ENCODE measurements at regions not wholly inside any gene's neighbourhood (a gene's known extent, or its start where the extent isn't known, plus 50 kb on each side); places are given as distances from the start of the nearest gene placed in this dataset.
"Not testable (repeated sequence)": the region's sequence is repeated elsewhere in the genome, so short reads cannot be mapped to it uniquely, and the experiment has no call there.

DNA sequence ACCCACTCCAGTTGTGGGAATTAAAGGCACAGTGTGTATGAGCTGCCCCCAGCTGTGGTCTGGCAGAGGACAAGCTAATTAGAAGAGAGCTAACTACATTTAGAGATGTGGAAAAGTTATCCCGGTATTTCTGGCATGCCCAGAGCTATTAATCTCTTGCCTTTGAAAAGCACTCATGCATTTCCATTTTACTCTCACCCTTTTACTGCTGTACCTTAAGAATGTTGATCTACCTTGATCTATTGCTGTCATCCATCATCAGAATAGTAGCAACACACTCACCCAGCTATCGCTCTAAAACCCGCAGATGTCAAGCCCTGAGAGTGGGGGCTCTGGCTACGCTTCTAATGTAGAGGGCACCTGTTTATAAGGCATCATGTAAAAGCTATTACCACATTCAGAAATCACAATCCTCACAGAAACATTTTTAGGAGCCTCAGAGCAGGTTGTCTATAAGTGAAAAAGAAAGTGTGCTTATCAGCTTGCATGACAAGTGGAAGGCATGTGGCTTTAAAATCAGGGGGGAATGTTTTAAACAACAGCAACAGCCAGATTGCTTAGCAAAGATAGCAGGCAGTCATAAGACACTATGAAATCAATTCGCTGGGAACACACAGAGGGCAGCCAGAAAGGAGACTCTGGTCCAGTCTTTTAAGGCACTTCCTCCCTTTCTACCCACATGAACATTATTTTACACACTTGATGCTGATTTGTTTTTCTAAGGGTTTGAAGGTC is 224.2 kb upstream of the IRS2 start:
- no peak for DNase-seq (ENCODE audit: low spot score)

DNA sequence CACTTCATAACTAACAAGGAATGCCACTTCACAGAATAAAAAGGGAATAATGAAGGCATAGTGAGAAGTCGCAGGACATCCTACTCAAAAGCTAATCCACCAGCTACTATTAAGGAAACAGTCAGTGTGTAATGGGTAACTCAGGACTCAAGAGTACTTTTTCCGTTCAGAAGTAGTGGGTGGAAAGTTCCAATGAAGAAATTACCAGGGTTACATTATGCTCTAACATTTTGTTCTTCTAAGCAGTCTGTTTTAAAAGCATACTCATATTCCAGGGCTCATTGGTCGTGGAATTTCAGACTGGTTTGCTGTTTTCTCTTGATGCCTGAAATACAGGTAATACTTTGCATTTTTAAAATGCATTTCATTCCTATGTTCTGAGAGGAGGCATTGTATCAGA is 222.4 kb upstream of the IRS2 start:
- no peak for DNase-seq (ENCODE audit: low spot score)

DNA sequence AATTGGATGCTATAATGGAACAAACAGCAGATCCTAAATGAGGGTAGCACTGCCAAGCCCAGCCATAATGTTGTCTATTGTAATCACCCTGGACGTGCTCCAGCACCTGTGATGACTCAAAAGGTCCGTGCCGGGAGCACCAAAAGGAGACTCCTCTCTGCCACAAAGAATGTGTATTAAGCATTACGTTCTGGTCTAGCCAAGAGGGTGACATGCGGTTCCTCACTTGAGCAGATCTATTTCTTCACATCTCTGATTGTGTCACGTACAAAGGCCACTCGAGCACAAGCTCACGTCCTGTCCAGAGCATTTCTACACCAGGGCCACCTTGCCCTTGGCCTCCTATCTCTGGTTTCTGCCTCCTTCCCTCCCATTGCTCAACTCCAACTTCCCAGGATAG is 219.9 kb upstream of the IRS2 start:
- peak; percentile 33 for DNase-seq (ENCODE audit: low spot score)

- no peak for DNase-seq (ENCODE audit: low spot score)
Observed at GRCh38 chr13:110005563-110005962, 219.2 kb upstream of the IRS2 start.

- no peak for DNase-seq (ENCODE audit: low spot score)
Observed at GRCh38 chr13:110004814-110005213, 218.4 kb upstream of the IRS2 start.

GRCh38 chr13:110001670-110002275 is 215.4 kb upstream of the IRS2 start:
- DNase-seq (ENCODE audit: low spot score): no peak

- DNase-seq (ENCODE audit: low spot score): no peak
Observed at GRCh38 chr13:110000534-110001345, 214.4 kb upstream of the IRS2 start.

DNA sequence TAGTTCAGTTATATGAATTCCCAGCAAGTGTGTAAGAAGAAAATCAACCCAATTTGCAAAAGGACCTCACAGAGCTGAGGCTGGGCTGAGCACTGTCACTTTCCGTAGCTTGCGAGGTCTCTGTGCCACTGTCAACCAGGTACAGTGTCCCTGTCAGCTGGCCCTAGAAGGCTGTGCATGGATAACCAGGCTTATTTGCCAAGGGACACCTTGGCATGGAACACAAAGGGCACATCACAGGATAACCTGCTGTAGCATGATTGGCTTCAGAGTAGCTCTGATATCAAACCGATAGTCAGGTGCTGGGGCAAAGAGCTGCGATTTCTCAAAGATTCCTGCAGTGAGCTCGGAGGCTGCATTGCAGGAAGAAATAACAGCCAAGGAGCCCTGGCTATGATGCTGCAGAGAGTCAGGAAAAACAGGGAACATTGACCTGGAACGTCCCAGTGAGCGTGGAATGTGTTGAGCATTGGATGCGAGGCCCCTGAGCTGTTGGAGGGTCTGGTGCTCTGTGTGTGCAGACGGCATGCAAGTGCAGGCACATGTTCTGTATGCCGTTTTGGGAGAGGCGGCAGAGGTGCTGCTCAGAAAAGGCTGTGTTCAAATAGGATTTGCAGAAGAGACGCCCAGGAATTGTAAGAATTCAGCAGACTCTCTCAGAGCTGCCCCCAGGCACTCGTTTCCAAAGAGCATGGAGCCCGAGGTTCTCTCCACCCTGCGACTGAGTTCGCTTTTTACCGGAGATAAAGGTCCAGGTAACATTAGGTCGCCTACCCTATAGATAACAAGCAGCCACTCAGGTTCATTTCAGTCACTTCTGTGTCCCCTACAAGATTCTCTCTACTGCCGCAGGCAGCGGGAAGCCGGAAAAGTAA is 213.5 kb upstream of the IRS2 start:
- DNase-seq (ENCODE audit: low spot score): no peak

- DNase-seq (ENCODE audit: low spot score): peak; percentile 16
Observed at GRCh38 chr13:109998684-109999533, 212.5 kb upstream of the IRS2 start.

GRCh38 chr13:109998037-109998436 is 211.7 kb upstream of the IRS2 start:
- DNase-seq (ENCODE audit: low spot score): no peak

DNA sequence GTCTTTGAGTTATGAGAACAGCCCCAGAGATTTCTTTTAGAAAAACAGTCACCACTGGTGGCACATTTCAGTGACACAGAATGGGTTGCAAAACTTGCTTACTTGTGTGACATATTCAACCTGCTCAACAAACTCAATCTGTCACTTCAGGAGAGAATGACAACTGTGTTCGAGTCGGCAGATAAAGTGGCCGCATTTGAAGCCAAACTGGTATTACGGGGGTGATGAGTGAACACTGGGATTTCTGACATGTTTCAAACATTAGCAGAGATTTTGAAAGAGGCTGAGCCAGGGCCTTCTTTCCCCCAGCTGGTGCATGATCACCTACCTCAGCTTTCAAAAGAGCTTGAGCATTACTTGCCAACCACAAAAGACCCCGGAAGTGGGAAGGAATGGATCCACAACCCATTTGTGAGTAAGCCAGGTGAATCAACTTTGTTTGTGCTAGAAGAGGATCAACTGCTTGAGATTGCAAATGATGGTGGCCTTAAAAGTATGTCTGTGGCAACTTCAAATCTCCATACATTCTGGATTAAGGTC is 210.7 kb upstream of the IRS2 start:
- DNase-seq (ENCODE audit: low spot score): not testable (repeated sequence)

DNA sequence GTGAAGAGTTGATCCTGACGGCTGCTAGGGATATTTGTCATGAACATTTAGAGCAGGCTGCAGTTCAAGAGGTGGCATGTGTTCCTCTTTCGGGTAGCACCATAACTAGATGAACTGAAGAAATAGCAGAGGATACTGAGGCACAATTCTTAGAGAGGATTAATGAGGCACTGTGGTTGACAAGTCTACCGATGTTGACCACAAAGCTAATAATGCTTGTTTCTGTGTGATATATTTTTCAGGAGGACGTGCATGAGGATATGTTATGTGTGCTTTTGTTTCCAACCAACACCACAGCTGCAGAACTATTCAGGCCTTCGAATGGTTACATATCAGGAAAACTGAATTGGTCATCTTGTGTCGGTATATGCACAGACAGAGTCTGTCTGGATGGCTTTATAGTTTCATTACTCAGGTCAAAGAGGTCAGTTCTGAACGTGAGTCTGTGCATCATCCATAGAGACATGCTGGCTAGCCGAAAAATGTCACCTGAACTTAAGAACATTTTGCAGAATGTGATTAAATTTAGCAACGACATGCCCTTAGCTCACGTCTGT is 210.1 kb upstream of the IRS2 start:
- no peak for DNase-seq (ENCODE audit: low spot score)

DNA sequence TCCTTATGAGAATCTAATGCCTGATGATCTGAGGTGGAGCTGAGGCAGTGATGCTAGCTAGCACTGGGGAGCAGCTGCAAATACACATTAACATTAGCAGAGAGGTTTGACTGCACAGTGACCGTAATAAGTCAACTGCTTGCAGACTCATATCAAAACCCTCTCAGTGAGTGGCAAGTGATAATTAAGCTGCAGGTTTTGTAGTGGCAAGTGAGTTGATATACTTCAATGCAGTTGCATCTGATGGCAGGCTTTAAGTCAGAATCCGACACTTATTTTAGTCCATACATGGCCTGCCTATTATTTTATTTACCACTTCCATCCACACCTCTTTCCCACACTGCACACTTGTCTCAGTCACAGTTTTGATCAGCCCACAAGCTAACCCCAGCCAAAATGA is 209.2 kb upstream of the IRS2 start:
- no peak for DNase-seq (ENCODE audit: low spot score)

GRCh38 chr13:109990296-109990695 is 203.9 kb upstream of the IRS2 start:
- DNase-seq (ENCODE audit: low spot score): no peak

- no peak for DNase-seq (ENCODE audit: low spot score)
Observed at GRCh38 chr13:109989686-109990085, 203.3 kb upstream of the IRS2 start.

GRCh38 chr13:109989155-109989554 is 202.8 kb upstream of the IRS2 start:
- DNase-seq (ENCODE audit: low spot score): no peak

DNA sequence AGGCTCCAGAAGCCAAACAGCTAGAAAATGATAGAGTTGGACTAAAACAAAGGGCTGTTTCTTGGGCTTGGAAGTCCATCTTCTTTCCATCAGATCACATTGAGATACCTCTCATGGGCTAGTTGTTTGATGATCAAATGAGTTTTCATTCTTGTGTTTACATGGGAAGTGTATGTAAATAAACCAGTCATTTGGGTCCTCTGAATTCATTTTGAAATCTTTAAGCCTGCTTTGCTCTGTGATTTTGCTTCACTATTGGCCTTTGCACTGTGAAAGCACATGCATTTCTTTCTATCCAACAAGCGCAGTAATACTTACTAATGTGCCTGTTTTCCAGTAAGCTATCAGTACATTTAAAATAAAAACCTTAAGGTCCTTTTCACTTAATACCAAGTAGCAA is 200.5 kb upstream of the IRS2 start:
- no peak for DNase-seq (ENCODE audit: low spot score)

DNA sequence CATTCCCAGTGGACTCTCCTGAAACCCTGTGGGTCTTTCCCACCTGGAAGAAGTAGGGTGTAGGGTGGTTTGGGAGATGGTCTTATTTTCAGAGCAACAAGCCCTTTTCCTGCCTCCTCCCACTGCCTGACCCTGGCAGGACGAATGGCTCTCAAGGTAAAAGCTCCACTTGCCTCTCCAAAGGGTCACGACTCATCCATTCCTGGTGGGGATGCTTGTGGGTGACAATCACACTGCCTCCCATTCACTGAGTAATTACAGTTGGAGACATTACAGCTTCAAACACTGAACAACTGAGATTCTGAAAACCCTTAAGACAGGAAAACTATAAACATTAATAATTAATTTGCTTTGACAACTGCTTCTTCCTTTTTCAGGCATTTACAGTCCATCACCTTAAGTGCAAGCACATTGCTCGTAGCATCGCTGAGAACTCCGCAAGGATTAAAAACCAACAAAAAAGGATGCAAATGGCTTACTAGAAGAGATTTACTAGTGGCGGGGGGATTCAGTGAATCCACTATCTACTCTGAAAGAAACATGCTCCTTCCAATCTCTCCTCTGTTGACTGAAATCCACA is 199.6 kb upstream of the IRS2 start:
- DNase-seq (ENCODE audit: low spot score): no peak

DNA sequence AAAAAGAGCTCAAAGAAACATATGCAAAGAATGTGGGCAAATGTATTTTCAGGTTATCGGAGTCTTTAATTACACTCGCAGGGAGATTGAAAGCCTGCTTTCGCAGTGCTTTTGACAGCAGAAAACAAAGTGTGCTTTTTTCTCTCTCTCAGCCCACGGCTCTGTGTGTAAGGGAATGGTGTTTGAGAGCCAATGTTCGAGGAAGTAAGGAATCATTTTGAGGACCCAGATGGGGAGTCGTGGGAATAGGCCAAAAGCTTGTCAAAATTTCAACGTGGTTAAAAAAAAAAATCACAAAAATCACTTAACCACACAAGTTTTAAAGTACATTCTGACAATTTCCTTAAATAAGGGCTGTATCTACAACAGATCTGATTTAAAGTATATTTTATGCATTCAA is 197.1 kb upstream of the IRS2 start:
- DNase-seq (ENCODE audit: low spot score): no peak

- DNase-seq (ENCODE audit: low spot score): no peak
Observed at GRCh38 chr13:109981000-109981399, 194.6 kb upstream of the IRS2 start.
